ACC112 (cell line): ENCODE measurements at regions not wholly inside any gene's neighbourhood (a gene's known extent, or its start where the extent isn't known, plus 50 kb on each side); places are given as distances from the start of the nearest gene placed in this dataset.
"Not testable (repeated sequence)": the region's sequence is repeated elsewhere in the genome, so short reads cannot be mapped to it uniquely, and the experiment has no call there.

Source experiments
- H2AFZ ChIP-seq: fragments of 200-600 bp; sonication (generic); one replicate; pipeline ENCODE4 v1.6.0; 2017; ENCODE audit warnings: antibody characterized with exemption, low read length; ENCODE audit not compliant: unreplicated experiment
- H3K27ac ChIP-seq: fragments of 200-600 bp; sonication (generic); 2 replicates; pipeline ENCODE4 v1.5.1; 2014; ENCODE audit warnings: low read depth, mild to moderate bottlenecking, antibody characterized with exemption, low read length, moderate library complexity
- H3K27me3 ChIP-seq: fragments of 200-600 bp; sonication (generic); 2 replicates; pipeline ENCODE4 v1.6.1; 2014; ENCODE audit warnings: mild to moderate bottlenecking, antibody characterized with exemption, low read length, moderate library complexity, mixed read lengths; ENCODE audit not compliant: insufficient read depth
- H3K36me3 ChIP-seq: fragments of 200-600 bp; sonication (generic); 2 replicates; pipeline ENCODE4 v1.6.1; 2016; ENCODE audit warnings: mild to moderate bottlenecking, antibody characterized with exemption, low read length, moderate library complexity, mixed read lengths; ENCODE audit not compliant: insufficient read depth
- H3K4me1 ChIP-seq: fragments of 200-600 bp; sonication (generic); one replicate; pipeline ENCODE4 v1.6.1; 2016; ENCODE audit warnings: low read length, mixed read lengths; ENCODE audit not compliant: insufficient read depth, unreplicated experiment, control insufficient read depth
- H3K4me3 ChIP-seq: fragments of 200-600 bp; sonication (generic); 2 replicates; pipeline ENCODE4 v1.5.1; 2014; ENCODE audit warnings: mild to moderate bottlenecking, low read depth, low read length
- H3K79me2 ChIP-seq: fragments of 200-600 bp; sonication (generic); one replicate; pipeline ENCODE4 v1.6.0; 2016; ENCODE audit warnings: low read length; ENCODE audit not compliant: control insufficient read depth, unreplicated experiment, insufficient read depth

DNA sequence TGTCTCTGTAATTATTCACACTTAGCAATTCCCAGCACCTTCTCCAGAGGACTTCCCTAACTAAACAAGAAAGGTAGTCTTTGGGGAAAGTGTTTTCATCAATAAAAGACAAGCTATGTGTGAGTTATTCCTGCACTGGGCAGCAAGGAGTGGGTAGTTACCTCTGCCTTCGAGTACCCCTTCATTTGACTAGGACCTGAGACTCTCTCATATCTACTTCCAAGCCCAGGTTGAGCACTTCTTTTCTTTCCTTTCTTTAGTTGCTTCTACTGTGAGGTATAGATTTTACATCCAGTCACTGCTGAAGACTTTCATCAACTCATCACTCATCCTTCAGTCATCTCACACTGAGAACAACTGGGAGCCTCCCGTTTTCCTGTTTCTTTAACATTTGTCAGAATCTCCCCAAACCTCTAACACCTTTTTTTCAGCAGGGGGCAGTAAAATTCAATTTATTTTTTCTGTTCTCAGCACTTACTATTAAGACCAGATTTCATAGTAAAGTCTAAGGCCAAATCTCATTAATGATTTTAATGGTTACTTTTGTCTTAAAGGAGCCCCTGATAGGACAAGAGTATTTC, 80.1 kb upstream of the PRSS1 start:
- no peak overlapping the region for H3K4me3 ChIP-seq

GRCh38 chr7:142668495-142668894, 80.8 kb upstream of the PRSS1 start:
- H2AFZ ChIP-seq: no peak overlapping the region
- no peaks in the 10 kb centered on the region for H3K79me2 ChIP-seq
- H3K27me3 ChIP-seq: no peaks in the 10 kb centered on the region
- no peak overlapping the region for H3K27ac ChIP-seq
- no peaks in the 10 kb centered on the region for H3K36me3 ChIP-seq
- H3K4me1 ChIP-seq: no peaks in the 10 kb centered on the region
- no peak overlapping the region for H3K4me3 ChIP-seq

More for the DNA sequence above, 80.1 kb upstream of the PRSS1 start:
- H3K27ac ChIP-seq: no peak overlapping the region
- no peak overlapping the region for H2AFZ ChIP-seq
- no peaks in the 10 kb centered on the region for H3K36me3 ChIP-seq
- H3K27me3 ChIP-seq: no peaks in the 10 kb centered on the region
- H3K79me2 ChIP-seq: no peaks in the 10 kb centered on the region
- no peaks in the 10 kb centered on the region for H3K4me1 ChIP-seq

DNA sequence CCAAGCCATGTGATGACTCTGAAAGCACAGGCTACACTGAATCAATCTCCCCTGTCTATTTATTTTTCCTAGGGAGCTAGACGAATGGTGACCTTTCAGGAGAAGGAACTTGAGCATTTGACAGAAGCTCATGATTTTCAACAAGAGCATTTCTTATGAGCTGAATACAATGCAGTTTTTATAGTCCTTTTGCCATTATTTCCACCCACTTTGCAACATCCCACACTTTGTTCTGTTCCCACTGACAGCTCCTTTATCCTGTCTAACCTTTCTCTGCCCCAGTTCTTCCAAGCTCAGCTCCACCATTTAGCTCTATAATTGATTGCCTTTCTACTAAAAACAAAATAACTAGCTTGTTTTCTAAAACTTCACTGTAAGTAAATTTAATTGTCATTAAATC, 91.9 kb upstream of the PRSS1 start:
- H3K27me3 ChIP-seq: peaks cover 54% of the 10 kb centered on the region
- no peak overlapping the region for H3K4me3 ChIP-seq
- no peak overlapping the region for H2AFZ ChIP-seq
- no peak overlapping the region for H3K27ac ChIP-seq
- H3K4me1 ChIP-seq: no peaks in the 10 kb centered on the region
- no peaks in the 10 kb centered on the region for H3K79me2 ChIP-seq
- H3K36me3 ChIP-seq: no peaks in the 10 kb centered on the region

GRCh38 chr7:142654398-142654797, 94.9 kb upstream of the PRSS1 start:
- no peak overlapping the region for H3K27ac ChIP-seq
- no peaks in the 10 kb centered on the region for H3K36me3 ChIP-seq
- no peak overlapping the region for H2AFZ ChIP-seq
- H3K4me1 ChIP-seq: no peaks in the 10 kb centered on the region
- no peaks in the 10 kb centered on the region for H3K79me2 ChIP-seq
- no peak overlapping the region for H3K4me3 ChIP-seq
- peaks cover 64% of the 10 kb centered on the region for H3K27me3 ChIP-seq

- no peak overlapping the region for H2AFZ ChIP-seq
- no peaks in the 10 kb centered on the region for H3K4me1 ChIP-seq
- H3K27me3 ChIP-seq: peaks cover 82% of the 10 kb centered on the region
- H3K27ac ChIP-seq: no peak overlapping the region
- H3K4me3 ChIP-seq: no peak overlapping the region
- no peaks in the 10 kb centered on the region for H3K36me3 ChIP-seq
- H3K79me2 ChIP-seq: no peaks in the 10 kb centered on the region
Observed at GRCh38 chr7:142647749-142648148, 101.5 kb upstream of the PRSS1 start.

DNA sequence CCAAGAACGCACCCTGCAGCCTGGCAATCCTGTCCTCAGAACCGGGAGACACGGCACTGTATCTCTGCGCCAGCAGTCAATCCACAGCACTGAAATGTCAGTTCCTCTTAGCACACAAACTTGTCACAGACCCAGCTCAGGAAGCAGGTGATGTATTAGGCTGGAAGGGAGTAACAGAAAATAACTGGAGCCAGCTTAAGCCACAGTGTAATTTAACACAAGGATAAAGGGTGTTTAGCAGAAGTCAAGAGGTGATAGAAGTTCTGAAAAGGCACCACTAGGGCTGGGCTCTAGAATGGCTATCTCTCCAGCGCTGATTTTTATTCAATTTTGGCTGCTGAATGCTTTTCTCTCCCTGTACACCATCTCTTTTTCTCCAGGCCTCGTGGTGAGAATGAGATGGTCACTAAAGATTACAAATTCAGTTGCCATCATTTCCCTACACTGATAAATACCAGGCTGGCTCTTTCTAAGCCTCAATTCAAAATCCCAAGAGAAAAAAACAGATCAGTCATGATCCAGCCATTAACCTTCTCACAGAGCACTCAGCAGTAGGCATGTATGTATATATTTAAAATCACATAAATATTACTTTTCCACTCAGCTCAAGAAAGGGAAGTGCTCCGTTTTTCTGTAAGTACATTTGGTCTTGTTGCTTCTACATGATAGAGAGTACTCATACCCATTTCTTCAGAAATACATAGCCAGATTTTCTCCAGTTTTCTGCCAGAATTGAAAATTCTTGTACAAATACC, 102.7 kb upstream of the PRSS1 start:
- Histone ChIP-seq H3K79me2 (no peaks in the 10 kb centered on the region), H3K27ac (no peak overlapping the region), H3K27me3 (peaks cover 90% of the 10 kb centered on the region), H3K4me3 (no peak overlapping the region), H3K36me3 (no peaks in the 10 kb centered on the region), H3K4me1 (no peaks in the 10 kb centered on the region), H2AFZ (no peak overlapping the region)

DNA sequence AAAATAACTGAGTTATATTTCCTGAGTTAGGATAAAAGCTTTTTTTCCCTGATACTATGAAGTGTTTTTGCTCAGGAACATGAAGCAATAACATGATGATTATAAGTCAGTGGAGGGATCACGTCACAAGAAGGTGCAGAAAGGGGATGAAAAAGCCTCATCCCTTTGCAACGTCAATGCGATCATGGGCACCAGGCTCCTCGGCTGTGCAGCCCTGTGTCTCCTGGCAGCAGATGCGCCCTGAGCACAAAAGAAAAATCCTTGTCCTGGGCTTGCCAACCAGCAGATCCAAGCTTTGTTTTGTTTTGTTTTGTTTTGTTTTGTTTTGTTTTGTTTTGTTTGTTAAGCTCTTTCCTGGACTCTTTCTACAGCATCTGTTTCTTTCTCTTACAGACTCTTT, 103.5 kb upstream of the PRSS1 start:
- H3K27me3 ChIP-seq: peaks cover 92% of the 10 kb centered on the region
- no peak overlapping the region for H2AFZ ChIP-seq
- H3K4me3 ChIP-seq: no peak overlapping the region
- no peak overlapping the region for H3K27ac ChIP-seq
- H3K36me3 ChIP-seq: no peaks in the 10 kb centered on the region
- no peaks in the 10 kb centered on the region for H3K79me2 ChIP-seq
- H3K4me1 ChIP-seq: no peaks in the 10 kb centered on the region

DNA sequence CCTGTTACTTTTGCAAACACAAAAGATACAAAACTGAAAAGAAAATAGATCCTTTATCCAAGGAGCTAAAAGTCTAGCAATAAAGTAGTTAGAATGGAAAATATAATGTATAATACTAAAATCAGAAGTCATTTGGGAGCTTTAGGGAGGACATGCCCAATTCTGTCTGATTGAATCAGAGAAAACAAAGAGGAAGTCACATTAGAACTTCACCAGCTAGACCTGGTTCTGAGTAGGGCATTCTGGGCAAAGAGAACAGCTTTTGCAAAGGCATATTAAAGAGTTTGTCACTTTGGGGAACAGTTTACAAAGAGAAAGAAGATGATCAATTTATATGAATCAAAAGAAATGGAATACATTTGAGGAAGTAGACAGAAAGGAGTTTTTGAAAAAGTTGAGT, 107.0 kb upstream of the PRSS1 start:
- H3K79me2 ChIP-seq: no peaks in the 10 kb centered on the region
- H3K4me3 ChIP-seq: no peak overlapping the region
- no peak overlapping the region for H3K27ac ChIP-seq
- no peak overlapping the region for H2AFZ ChIP-seq
- no peaks in the 10 kb centered on the region for H3K36me3 ChIP-seq
- no peaks in the 10 kb centered on the region for H3K4me1 ChIP-seq
- peaks cover 88% of the 10 kb centered on the region for H3K27me3 ChIP-seq

DNA sequence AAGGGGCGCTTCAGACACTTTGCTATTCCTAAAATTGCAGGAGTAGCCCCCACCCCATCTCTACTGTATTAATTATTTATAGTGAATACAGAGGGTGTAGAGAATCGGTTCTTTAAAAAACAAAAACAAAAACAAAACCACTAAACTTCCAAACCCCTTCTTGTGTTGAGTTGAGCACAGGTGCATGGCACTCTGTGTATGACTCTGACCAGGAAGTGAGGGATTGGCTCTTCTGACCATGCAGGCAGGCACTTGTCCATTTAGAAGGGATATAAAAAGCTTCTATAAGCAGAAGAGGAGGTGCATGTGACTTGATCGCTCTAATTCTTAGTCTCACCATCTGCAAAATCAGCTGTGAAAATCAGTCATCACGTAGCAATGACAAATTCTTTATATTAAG, 108.0 kb upstream of the PRSS1 start:
- H3K4me1 ChIP-seq, H3K4me3 ChIP-seq, H2AFZ ChIP-seq, H3K27ac ChIP-seq, H3K36me3 ChIP-seq, H3K79me2 ChIP-seq: not testable (repeated sequence)
- H3K27me3 ChIP-seq: peaks cover 84% of the 10 kb centered on the region

DNA sequence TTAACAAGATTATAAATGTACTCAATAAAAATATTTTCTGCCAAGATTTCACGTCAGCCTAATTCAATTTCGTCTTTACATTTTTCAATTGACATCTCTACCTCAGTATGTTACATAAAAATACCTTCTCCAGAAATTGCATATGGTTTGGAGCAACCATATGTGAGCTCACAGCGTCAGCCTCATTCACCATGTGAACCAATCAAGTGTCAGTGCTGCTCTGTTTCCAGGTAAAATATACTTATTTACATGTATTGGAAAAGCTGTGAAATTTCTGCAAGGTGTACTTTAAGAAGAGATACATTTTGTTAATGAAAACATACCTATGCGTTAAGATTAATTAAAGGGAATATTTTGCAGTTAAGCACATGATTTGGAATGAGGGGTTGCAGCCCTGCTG, 110.7 kb upstream of the PRSS1 start:
- H3K27me3 ChIP-seq: peaks cover 66% of the 10 kb centered on the region
- H3K4me3 ChIP-seq: no peak overlapping the region
- no peaks in the 10 kb centered on the region for H3K36me3 ChIP-seq
- no peak overlapping the region for H3K27ac ChIP-seq
- no peak overlapping the region for H2AFZ ChIP-seq
- H3K79me2 ChIP-seq: no peaks in the 10 kb centered on the region
- H3K4me1 ChIP-seq: no peaks in the 10 kb centered on the region

DNA sequence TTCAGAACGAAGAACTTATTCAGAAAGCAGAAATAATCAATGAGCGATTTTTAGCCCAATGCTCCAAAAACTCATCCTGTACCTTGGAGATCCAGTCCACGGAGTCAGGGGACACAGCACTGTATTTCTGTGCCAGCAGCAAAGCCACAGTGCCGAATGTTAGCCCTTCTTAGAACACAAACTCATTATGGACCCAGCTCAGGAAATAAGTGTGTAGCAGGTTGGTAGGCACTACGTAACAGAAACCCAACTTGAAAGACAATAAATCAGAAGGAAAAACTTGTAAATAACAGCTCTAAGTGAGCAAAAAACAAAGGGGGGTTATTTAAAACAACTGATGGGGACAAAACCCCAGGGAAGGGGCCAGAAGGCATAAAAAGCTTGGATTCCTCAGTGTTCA, 112.0 kb upstream of the PRSS1 start:
- Histone ChIP-seq H3K79me2 (no peaks in the 10 kb centered on the region), H3K27me3 (peaks cover 54% of the 10 kb centered on the region), H3K27ac (no peak overlapping the region), H2AFZ (no peak overlapping the region), H3K36me3 (no peaks in the 10 kb centered on the region), H3K4me3 (no peak overlapping the region), H3K4me1 (no peaks in the 10 kb centered on the region)
